HPDE6-E6E7 (cell line): ENCODE measurements at regions not wholly inside any gene's neighbourhood (a gene's known extent, or its start where the extent isn't known, plus 50 kb on each side); places are given as distances from the start of the nearest gene placed in this dataset.
A peak's percentile ranks its signal among the peaks of the same experiment; 100 is the strongest.
"Not testable (repeated sequence)": the region's sequence is repeated elsewhere in the genome, so short reads cannot be mapped to it uniquely, and the experiment has no call there.

ENCODE experiments used
- DNase-seq: peaks from one replicate; pipeline ENCODE4 v3.0.0; 2011; ENCODE audit warnings: missing footprints; ENCODE audit errors: extremely low spot score

DNA sequence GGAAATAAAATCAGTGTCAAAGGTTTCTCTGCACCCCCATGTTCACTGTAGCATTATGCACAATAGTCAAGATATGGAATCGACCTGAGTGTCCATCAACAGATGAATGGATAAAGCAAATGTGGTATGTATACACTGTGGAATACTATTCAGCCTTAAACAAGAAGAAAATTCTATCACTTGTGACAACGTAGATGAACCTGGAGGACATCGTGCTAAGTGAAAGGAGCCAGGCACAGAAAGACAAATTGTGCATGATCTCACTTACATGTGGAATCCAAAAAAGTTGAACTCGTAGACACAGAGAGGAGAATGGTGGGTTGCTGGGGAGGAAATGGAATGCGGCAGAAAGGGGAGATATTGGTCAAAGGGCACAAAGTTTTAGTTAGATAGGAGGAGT is 136.3 kb upstream of the ESR1 start:
- DNase-seq, result no peak

DNA sequence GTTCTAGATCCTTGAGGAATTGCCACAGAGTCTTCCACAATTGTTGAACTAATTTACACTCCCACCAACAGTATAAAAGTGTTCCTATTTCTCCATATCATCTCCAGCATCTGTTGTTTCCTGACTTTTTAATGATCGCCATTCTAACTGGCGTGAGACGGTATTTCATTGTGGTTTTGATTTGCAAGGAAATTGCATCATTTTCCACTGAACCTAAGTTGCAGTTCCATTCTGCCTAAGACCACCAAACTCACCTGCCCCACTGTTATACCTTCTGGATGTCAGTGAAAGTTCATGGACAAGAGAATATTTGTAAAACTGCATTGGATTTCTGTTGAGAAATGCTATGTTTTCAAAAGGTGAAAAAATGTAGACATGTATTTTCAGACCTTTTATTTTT is 132.9 kb upstream of the ESR1 start:
- DNase-seq, result no peak

DNA sequence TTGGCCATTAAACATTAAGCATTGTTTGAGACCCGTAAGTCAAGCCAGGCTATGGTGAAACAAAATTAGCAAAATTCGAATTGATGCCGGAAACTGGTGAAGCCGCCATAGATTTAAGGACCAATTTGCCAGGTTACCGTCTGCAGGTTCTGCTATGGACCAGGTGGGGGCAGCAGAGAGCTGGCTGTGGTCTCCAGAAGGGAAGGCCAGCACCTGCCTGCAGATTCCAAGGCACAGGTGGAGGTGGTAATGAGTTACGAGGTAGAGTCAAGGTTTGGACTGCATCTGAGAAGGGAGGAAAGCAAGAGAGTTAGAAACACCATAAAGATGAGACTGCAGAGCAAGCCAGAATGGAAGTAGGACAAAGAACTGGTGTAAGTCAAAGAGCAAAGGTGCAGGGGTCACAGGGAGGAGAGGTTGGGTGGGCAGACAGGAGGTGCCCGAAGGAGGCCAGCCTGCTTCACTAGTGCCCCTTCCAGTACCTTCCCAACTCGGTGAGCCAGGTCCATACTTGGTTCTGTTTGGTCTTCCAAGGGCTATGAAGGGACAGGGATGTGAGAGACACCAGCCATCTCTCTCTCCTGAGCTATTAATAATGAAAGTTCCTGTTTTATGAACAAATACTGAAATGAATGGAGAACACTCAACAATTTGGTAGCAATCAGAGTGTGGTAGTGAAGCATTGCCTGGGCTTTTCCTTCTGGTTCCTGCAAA is 131.6 kb upstream of the ESR1 start:
- peak; percentile 71 for DNase-seq

DNA sequence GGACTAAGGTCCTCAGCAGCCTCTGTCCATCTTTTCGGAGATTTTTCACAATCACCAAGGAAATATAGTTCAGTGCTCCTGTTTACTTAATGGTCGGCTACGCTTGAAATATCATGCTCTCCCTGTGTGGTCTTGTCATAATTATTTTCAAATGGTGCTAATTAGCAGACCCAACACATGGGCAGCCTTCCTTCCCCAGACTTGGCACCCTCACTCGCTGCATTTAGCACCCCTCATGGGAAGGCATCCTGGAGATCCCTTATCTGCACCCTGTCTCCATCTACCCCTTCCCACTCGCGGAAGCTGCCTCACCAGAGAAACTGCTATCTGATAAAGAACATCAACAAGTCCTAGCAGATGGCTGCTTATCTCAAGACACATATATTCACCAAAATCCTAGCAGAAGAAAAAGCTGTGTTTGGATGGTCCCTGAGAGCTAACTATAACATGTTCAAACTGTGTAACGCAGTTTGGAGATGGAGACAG is 131.0 kb upstream of the ESR1 start:
- DNase-seq, result no peak

DNA sequence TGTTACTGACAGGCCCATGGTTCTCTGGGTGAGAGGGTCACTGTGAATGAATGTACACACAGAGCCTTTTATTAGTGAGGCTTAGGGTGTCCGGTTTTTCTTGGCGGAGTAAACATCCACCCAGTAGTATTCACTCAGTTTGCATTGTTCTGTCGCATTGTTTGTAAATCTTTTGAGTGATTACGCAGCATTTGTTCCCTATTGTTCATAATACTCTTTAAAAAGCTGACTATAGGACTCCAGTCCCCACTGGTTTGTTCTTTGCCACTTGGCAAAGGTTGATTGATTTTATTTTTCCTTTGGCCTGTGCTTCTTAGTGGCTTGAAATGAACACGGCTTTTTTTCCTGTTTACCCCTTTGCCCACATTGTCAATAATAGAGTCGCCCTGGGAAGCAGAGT is 130.1 kb upstream of the ESR1 start:
- DNase-seq, result no peak

DNA sequence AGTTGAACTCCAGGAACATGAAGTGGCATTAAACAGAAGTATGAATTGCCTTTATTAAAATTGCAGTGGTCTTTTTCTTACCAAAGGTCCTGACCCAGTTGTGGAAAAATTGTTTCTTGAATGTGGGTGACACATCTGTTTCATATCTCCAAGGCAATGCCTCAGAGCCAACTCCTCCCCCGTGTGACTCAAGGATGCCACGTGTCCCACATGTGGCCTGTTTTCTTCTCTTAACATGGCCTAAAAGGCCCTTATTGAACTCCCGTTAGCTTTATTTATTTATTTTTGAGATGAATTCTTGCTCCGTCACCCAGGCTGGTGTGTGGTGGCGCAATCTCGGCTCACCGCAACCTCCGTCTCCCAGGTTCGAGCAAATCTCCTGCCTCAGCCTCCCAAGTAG is 128.4 kb upstream of the ESR1 start:
- no peak for DNase-seq

DNA sequence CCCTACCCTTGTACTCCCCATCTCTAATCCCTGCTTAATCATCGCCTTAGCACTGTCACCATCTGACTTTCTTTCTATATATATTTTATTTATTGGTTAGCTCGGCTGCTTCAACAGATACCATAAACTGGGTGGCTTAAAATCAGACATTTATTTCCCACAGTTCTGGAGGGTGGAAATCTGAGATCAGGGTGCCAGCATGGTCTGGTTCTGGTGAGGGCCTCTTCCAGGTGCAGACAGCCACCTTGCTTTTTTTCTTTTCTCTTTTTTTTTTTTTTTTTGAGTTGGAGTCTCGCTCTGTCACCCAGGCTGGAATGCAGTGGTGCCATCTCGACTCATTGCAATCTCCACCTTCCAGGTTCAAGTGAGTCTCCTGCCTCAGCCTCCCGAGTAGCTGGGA is 127.5 kb upstream of the ESR1 start:
- no peak for DNase-seq

DNA sequence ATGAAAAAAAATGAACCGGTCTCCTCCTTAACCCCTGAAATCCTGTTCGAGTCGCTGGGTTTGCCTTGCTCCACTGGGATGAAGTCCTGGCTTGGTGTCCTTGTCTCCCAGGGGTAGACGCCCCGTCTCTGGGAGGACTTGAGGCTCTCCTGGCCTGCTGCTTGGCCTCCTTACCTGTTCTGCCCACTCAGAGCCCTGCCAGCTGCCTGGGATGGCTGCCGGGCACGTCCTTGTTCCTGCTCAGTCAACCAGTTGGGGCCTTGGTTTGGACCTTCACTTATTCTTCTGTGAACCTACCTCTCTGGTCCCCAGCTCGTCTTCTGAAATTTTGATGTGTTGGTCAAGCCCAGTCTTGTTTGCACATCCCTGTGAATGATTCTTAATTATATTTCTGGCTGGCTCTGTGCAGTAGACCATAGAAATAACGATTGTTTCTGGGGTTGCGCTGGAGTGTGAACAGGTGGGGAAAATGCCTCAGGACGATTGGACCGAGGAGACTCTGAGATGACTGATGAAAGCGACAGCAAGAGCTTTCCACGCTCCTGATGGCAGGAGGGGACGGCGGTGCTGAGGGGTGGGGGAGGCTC is 126.5 kb upstream of the ESR1 start:
- DNase-seq, result no peak

DNA sequence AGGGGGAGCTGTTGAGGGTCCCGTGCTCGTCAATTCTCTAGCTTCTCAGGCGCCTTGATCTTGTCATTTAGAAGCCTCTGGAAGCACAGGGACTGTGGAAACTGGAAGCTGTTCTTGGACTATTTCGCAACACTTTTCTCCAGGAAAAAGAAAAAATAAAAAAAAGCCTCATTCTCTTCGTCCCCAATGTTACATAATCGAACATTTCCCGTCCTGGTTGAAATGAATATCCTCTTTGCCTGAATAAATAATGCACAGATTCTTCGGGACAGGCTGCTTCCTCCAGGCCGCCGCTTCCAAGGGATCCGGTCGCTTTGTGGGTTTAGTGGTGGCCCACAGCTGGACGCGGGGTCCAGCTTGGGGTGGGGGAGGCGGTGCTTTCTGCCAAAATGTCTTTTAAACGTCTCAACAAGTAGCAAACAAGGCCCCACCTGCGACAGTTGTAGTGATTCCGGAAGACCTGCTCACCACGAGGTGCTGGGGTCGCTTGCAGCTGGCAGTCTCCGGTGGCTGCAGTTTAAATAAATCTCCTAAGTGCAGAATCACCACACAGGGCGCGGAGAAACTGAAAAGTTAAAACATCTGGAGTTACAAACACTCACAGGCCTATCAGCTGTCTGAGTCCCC is 125.9 kb upstream of the ESR1 start:
- no peak for DNase-seq

DNA sequence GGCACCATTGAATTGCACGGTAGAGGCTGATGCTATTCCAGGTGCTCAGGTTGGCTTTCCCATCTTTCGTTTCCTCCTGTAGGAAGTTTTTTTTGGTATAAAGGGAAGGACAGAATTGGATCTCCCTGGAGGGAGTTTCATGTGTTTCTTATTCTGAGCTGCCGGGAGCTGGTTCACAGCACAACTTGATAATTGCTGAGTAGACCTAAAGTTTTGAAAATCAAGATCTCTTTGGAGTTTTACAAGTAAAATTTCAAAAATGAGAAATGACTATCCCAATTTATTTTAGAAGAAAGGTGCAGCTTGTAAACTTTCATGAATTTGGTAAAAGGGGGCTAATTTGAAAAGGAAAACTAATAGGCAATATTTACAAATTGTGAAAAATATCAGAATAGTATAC is 125.2 kb upstream of the ESR1 start:
- no peak for DNase-seq

DNA sequence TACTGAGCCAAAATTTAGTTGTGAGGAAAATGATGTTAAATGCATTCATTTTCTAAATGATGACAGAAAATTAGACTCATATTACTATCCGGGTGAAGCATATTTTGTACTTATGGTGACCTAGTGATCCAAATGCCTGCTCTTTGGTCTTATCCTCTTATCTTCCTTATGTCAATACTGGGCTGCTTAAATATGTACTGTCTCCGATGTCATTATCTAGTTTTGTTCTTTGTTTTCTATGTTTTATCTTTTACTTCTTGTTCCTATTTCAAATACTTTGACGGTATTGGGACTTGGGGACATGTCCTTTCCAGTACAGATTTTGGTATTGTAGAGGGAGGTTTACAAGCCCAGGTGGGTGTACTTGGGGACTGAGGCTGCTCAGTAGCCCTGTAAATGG is 124.6 kb upstream of the ESR1 start:
- DNase-seq, result no peak

DNA sequence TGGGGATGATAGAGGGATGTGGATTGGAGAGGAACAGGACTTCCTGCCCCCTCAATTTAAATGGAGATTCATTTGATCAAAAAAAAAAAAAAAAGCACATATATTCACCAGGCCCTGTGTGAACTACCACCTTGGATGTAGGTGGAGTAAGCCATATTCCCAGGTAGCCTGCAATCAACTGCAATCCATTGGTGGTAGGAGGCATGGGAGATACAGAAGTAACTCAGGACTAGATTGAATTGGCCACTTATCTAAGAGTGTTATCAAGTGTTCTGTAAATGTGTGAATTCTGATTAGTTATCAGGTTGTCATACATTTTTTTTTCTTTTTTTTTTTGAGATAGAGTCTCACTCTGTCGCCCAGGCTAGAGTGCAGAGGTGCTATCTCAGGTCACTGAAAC is 124.1 kb upstream of the ESR1 start:
- no peak for DNase-seq

DNA sequence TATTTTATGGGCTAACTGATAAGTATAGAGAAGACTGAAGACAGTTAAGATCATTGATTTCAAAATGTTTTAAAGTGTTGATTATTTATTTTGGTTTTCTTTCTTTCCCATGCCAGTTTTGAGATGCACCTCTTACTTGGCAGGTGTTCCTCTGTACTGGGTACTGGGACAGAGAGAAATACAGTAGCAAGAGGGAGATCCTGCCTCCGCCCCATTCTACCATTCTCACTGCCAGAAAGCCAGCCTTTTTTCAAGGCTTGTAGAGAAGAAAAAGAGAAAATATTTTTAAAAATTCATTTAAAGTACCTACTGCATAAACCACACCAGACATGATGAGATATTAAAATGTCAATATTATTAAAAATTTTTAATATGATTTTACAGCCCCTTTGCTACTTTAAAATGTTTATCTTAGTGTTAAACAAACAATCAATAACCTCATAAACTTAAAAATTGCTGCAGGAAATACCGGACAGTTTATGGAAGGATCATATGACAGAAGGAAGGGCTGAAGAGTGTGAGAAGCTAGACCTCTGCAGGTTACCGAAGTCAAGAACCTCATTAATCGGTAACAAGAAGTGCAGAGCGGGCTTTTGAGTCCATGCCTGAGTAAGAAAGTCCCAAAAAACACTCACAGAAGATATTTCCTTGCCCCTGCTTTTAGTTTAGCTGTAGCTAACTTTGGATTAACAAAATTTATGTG is 117.8 kb upstream of the ESR1 start:
- no peak for DNase-seq

DNA sequence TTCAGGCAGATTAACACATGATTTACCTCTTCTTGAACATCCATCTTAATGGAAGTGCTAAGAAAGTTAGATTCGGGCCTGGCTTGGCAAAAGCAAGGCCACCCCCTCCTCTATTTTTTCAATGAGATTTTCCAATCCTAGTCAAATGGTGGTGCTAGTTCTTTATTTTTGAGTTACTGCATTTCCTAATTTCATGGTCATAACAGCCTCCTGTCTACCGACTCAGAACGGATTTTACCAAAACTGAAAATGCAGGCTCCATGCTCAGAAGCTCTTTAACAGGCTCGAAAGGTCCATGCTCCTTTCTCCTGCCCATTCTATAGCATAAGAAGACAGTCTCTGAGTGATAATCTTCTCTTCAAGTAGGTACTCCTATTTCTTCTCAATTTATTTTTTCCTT is 117.2 kb upstream of the ESR1 start:
- DNase-seq, result no peak

DNA sequence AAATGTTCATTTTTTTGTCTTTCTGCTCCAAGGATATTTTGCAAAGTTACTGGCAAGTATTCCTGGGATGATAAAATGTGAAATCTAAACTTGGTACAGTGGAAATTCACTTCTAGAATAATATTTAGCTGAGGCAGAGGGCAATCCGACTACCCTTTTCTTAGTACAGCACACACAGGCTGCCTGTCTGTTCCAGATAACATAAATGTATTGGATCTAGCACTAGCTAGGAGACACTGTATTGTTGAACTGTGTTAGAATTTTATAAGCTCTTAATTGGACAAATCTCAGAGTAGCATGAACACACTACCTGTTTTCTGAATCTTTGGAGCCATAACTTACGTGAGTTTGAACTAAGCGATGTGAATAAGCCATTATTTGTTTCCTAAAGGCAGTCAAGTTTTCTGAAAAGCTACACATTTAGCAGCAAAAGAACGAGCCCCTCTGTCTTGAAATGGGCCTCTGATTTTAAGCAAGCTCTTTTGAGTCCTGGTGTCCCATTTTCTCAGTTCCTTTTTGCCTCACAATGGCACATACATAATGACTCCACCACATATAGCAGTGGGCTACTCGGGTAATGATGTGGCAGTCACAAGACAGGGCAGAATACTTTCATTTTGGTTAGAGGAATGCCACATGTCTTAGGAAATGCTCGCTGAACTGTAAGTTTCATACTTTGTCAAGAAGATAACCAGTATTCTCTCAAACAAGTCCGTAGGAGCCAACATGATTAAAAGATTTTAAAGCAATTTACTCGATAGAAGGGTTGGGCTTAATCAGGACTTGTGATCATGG is 116.5 kb upstream of the ESR1 start:
- DNase-seq, result no peak

DNA sequence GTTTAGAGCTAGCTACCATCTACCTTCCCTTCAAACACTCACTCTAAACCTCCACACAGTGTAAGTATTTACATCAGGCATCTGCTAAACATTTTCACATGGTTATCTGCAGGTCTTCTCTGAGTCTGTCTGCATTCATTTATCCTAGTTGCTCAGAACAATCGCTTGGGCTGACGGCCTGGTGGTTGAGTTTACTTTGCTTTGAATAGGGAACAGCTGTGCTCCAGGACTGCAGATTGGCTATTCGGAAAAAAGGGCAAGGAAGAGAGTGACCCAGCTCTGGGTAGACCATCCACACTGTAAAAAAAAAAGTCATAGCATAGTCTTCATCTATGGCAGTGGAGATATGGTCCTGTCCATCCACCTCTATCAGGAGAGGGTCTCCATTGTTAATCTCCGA is 115.3 kb upstream of the ESR1 start:
- DNase-seq, result no peak

DNA sequence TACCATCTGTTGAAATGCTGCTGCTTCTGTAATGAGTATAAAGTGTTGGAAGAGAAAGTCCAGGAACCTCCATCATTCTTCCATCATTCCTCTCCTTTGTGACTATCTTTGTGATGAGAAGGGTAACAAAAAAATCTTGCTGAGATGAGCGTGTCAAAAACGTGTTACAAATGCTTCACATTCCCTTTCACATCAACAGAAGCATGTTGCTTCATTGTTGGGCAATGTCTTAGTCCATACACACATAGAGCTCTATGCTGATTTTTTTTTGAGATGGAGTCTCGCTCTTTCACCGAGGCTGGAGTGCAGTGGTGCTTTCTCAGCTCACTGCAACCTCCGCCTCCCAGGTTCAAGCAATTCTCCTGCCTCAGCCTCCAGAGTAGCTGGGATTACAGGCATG is 114.1 kb upstream of the ESR1 start:
- no peak for DNase-seq

DNA sequence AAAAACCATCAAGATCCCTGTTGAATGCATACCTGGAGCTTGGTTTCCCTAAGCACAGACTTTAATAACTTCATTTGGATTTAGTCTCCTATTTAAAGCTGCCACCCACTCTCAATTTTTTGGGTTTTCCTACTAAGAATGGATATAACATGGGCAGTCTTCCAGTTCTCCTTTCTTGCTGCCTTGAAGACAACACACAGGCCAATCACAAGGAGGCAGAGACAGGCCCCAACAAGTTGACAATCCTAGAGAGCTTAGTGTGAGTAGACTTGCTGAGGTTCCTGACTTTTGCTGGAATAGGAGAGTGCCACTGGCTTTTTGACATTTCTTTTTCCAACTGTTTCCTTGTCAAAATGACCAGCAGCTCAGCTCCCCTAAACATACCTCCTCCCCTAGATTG is 112.3 kb upstream of the ESR1 start:
- DNase-seq, result peak; percentile 75

DNA sequence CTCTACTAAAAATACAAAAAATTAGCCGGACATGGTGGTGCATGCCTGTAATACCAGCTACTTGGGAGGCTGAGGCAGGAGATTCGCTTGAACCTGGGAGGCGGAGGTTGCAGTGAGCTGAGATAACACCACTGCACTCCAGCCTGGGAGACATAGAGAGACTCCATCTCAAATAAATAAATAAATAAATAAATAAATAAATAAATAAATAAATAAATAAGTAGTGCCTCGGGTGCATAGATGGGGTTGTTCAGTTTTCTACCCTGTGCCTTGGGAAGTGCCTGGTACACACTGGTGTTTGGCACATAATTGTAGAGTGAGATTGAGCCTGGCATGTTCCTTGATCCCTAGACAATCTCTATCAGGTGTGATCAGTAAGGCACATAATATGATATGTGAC is 111.2 kb upstream of the ESR1 start:
- DNase-seq, result not testable (repeated sequence)

DNA sequence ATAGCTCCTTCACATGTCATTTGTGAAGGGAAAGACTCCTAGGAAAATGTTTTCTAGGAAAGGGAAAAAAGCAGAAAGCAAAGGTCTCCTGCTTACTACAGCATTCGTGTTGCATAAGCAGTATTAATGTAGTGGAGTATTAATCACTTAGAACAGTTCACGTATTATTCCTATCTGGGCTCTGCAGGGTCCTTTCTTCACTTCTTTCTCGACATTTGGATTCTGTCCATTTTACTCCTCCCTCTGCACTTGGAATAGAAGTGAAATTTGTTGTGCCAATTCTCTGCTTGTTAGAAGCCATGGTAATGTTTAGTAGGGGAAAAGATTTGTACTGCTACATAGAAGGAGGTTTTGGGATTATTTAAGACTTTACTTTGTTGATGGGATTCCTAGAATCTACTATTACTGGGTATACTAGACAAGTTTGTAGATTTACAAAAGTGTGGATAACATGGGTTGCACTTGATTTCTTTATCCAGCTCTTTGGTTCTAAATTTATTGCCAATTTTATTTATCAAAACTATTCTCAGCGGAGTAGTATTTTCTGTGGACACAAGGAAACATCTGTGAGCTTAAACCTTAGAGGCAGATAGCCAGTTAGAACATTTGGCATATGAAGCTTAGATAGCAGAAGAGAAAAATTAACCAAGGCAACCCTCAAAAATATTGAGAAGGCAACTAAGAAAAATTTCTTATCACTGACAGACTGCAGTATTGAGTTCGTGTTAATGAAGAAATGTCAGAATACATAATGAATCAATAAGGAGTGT is 108.4 kb upstream of the ESR1 start:
- no peak for DNase-seq

DNA sequence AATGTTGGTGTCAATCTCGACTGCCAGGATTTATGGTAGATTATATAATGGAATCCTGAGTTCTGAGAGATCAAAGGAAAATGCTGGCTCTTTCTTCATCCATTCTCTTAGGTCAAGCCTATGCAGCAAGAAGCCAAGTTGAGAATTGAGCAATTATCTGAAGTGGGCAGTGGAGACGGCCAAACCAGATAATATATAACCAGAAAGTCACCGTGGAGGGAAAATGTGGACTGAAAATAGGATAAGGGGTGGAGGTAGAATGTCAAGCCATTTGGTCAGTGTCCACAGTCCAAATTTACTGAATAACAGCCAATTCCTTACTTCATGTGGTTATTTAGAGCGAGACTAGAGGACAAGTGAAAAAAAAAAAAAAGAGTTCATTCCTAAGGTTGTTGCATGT is 107.8 kb upstream of the ESR1 start:
- DNase-seq, result no peak
